HEK293 (cell line): ENCODE measurements at regions not wholly inside any gene's neighbourhood (a gene's known extent, or its start where the extent isn't known, plus 50 kb on each side); places are given as distances from the start of the nearest gene placed in this dataset.

Experiments
- CTCF ChIP-seq: fragments of 450-650 bp; formaldehyde crosslinking; IDR thresholded peaks from 2 replicates; pipeline ENCODE4 v1.5.1; 2016; ENCODE audit warnings: missing biosample characterization, missing genetic modification characterization
- YY1 ChIP-seq: fragments of 450-650 bp; formaldehyde crosslinking; IDR thresholded peaks from 2 replicates; pipeline ENCODE4 v1.5.1; 2018; ENCODE audit warnings: missing biosample characterization, missing genetic modification characterization
- ZBTB17 ChIP-seq: fragments of 450-650 bp; formaldehyde crosslinking; IDR thresholded peaks from 2 replicates; pipeline ENCODE4 v1.5.1; 2016; ENCODE audit warnings: missing biosample characterization, missing genetic modification characterization
- ZNF214 ChIP-seq: fragments of 450-650 bp; formaldehyde crosslinking; IDR thresholded peaks from 2 replicates; pipeline ENCODE4 v1.5.1; 2017; ENCODE audit warnings: missing biosample characterization, mild to moderate bottlenecking, missing genetic modification characterization, borderline replicate concordance
- ZNF274 ChIP-seq, 2 experiments: fragments of 200-500 bp in 1 of 2; fragments of 450-650 bp in 1 of 2; sonication (Bioruptor generic) in 1 of 2; formaldehyde crosslinking in 1 of 2; IDR thresholded peaks; 2 replicates each; pipeline versions ENCODE4 v1.5.1 to v1.6.1; 2014 to 2016; ENCODE audit warnings: borderline replicate concordance in 1 of 2, inconsistent platforms in 1 of 2, low read length in 1 of 2, missing biosample characterization in 1 of 2, missing genetic modification characterization in 1 of 2
- ZNF639 ChIP-seq: fragments of 450-650 bp; formaldehyde crosslinking; IDR thresholded peaks from 2 replicates; pipeline ENCODE4 v1.5.1; 2016; ENCODE audit warnings: missing biosample characterization, missing genetic modification characterization

- TF ChIP-seq ZNF274 (IDR thresholded peaks at IDR 0.05; ENCODE audit: low read length) (no peak), ZNF274 (tag by site-specific recombination; IDR thresholded peaks at IDR 0.05; ENCODE audit: borderline replicate concordance) (no peak), ZNF214 (no peak), ZBTB17 (tag by site-specific recombination) (no peak), YY1 (no peak), CTCF (tag by site-specific recombination) (no peak), ZNF639 (tag by site-specific recombination) (no peak)
Observed at GRCh38 chr3:17808994-17809393, 66.6 kb upstream of the TBC1D5 start.
